ENCODE measurements at regions not wholly inside any gene's neighbourhood (a gene's known extent, or its start where the extent isn't known, plus 50 kb on each side); places are given as distances from the start of the nearest gene placed in this dataset.
"Not testable (repeated sequence)": the region's sequence is repeated elsewhere in the genome, so short reads cannot be mapped to it uniquely, and the experiment has no call there.

- peak; percentile 4 for DNase-seq (ENCODE audit: low read depth)
- TF ChIP-seq MAX (IDR thresholded peaks at IDR 0.05; ENCODE audit: low read depth, low read length), result no peak
- TF ChIP-seq CTCF (IDR thresholded peaks at IDR 0.05; ENCODE audit: low read depth, low read length), result no peak
- H3K4me3 ChIP-seq (ENCODE audit: low read depth, low read length), result no peak overlapping the region
Measured at GRCh38 chr5:87539839-87540238, 127.1 kb upstream of the CCNH start.

DNA sequence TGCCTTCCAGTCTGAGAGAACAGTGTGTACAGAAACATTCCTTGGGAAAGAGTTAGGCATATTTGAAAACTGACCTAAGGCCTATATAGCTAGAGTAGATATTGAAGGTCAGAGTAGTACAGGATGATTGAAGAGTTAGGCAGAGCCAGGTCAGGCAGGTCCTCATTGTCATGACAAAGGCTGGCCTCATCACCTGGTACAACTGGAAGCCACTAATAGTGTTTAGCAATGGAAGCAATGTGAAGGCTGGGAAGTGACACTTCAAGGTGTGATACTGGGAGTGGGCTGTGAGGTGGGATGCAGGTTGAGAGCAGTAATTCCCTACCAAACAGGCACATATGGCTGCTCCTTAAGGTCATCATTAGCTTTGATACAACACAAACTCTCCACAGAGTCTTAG is 123.6 kb upstream of the CCNH start:
- TF ChIP-seq POLR2A (IDR thresholded peaks at IDR 0.05; ENCODE audit: extremely low read depth, insufficient read length) (no peak), CTCF (IDR thresholded peaks at IDR 0.05; ENCODE audit: low read depth, low read length) (no peak), MAX (IDR thresholded peaks at IDR 0.05; ENCODE audit: low read depth, low read length) (no peak), MYC (IDR thresholded peaks at IDR 0.05; ENCODE audit: low read depth, low read length) (no peak)
- no peak overlapping the region for H3K4me3 ChIP-seq (ENCODE audit: low read depth, low read length)
- no peak for DNase-seq (ENCODE audit: low read depth)

DNA sequence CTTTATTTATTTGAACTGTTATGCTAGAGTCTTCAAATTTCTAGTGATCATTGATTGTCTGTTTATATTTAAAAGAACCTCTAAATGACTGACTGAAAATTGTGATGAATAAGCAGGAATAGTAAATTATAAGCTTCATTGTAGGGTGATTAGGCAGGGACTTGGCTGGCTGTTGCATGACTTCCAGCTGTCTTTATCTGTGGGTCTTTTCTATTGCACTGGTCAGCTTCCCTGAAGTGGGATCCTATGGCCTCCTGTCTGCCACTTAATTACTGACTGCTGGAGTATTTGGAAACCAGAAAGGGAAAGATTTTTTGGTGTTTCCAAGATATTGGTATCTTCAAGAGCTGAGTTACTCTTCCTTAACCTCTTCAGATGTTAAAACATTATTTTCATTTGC is 123.0 kb upstream of the CCNH start:
- no peak for TF ChIP-seq CTCF (IDR thresholded peaks at IDR 0.05; ENCODE audit: low read depth, low read length)
- no peak for TF ChIP-seq MYC (IDR thresholded peaks at IDR 0.05; ENCODE audit: low read depth, low read length)
- TF ChIP-seq POLR2A (IDR thresholded peaks at IDR 0.05; ENCODE audit: extremely low read depth, insufficient read length), result no peak
- no peak for TF ChIP-seq MAX (IDR thresholded peaks at IDR 0.05; ENCODE audit: low read depth, low read length)
- H3K4me3 ChIP-seq (ENCODE audit: low read depth, low read length), result no peak overlapping the region
- DNase-seq (ENCODE audit: low read depth), result no peak

- TF ChIP-seq MAX (IDR thresholded peaks at IDR 0.05; ENCODE audit: low read depth, low read length), result no peak
- no peak for TF ChIP-seq MYC (IDR thresholded peaks at IDR 0.05; ENCODE audit: low read depth, low read length)
- no peak for TF ChIP-seq CTCF (IDR thresholded peaks at IDR 0.05; ENCODE audit: low read depth, low read length)
- no peak for TF ChIP-seq POLR2A (IDR thresholded peaks at IDR 0.05; ENCODE audit: extremely low read depth, insufficient read length)
- DNase-seq (ENCODE audit: low read depth), result no peak
- H3K4me3 ChIP-seq (ENCODE audit: low read depth, low read length), result no peak overlapping the region
Measured at GRCh38 chr5:87529486-87530076, 116.9 kb upstream of the CCNH start.

DNA sequence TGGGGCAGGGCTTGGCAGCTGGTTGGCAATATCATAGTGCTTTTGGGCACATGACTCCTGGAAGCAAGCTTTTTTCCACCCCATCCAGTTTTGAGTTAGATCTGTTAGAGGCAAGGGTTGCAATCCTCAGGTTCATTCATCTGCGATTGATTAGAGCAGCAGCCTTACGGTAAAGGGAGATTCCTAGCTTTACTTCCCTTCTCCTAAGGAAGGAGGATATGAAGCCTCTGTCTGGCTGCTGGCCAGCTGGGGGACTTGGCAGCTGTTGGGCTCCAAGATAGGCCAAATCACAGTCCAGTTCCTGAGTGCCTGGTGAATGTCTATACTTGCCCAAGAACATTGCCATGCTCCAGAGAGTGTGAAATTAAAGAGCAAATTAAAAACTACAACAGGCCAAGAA is 113.4 kb upstream of the CCNH start:
- TF ChIP-seq MYC (IDR thresholded peaks at IDR 0.05; ENCODE audit: low read depth, low read length), result no peak
- TF ChIP-seq POLR2A (IDR thresholded peaks at IDR 0.05; ENCODE audit: extremely low read depth, insufficient read length), result no peak
- TF ChIP-seq MAX (IDR thresholded peaks at IDR 0.05; ENCODE audit: low read depth, low read length), result no peak
- no peak for TF ChIP-seq CTCF (IDR thresholded peaks at IDR 0.05; ENCODE audit: low read depth, low read length)
- H3K4me3 ChIP-seq (ENCODE audit: low read depth, low read length), result no peak overlapping the region
- DNase-seq (ENCODE audit: low read depth), result no peak

- no peak for TF ChIP-seq CTCF (IDR thresholded peaks at IDR 0.05; ENCODE audit: low read depth, low read length)
- no peak for TF ChIP-seq MYC (IDR thresholded peaks at IDR 0.05; ENCODE audit: low read depth, low read length)
- no peak for TF ChIP-seq MAX (IDR thresholded peaks at IDR 0.05; ENCODE audit: low read depth, low read length)
- no peak for TF ChIP-seq POLR2A (IDR thresholded peaks at IDR 0.05; ENCODE audit: extremely low read depth, insufficient read length)
- H3K4me3 ChIP-seq (ENCODE audit: low read depth, low read length), result no peak overlapping the region
- DNase-seq (ENCODE audit: low read depth), result no peak
Measured at GRCh38 chr5:87524217-87524616, 111.5 kb upstream of the CCNH start.

GRCh38 chr5:87511778-87512177 is 99.0 kb upstream of the CCNH start:
- DNase-seq (ENCODE audit: low read depth); H3K4me3 ChIP-seq (ENCODE audit: low read depth, low read length): not testable (repeated sequence)
